DMS79 treated with DMSO at 0.1 percent for 48 hours (cell line): ENCODE measurements at regions not wholly inside any gene's neighbourhood (a gene's known extent, or its start where the extent isn't known, plus 50 kb on each side); places are given as distances from the start of the nearest gene placed in this dataset.

Experiments used
- DNase-seq: peaks from one replicate; lab custom pipeline; 2025; lab: John Stamatoyannopoulos, UW

DNA sequence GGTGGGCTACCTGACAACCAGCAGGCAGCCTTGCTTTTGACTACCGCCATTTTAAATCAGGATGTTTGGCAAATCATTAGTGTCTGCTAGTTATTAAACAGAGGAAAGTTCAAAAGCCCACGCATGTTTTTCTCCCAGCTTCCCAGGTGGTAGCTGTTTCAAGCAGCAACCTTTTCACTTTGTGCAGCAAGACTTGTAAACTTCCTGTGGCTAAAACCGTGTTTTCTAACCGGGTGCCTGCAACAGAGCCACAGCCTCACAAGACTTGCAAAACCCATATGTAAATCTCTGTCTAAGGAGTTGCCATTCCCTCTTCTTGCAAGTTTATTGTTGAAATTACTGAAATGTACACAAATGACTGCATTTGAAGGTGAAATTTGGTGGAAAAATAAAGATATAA, 633.1 kb downstream of the BCL11A start:
- DNase-seq = no peak

DNA sequence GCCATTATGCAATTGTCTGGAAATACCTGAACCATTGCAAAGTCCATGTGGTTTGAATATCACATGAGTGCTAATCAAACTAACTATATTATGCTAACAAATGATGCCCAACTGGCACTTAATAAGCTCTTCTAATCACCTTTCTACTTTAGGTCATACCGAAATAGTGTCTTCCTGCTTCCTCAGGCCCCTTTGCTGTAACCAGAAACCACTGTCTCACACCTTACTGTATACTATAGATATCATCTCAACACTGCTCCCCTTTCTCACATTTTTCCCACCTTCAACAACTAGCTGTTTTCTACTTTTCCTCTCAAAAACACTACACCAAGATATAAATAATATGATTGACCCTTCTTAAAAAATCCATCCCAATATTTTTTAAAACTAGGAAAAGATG, 633.9 kb downstream of the BCL11A start:
- DNase-seq = no peak

DNA sequence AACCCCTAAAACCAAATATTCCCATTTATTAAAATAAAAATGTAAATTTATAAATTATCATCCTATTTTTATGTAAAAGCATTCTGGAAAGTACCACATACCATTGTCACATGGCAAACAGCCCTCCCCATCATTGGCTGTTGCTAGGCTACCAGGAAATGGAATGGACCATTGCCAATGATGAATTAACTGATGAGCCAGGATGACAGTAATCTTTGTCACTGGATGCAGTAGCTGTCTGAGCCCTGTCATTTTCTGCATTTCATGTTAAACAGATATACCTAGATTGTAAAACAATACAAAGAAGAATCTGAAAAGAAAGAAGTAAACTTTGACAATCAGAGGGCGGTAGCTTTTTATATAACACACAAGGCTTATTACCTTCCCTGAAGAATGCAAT, 641.4 kb downstream of the BCL11A start:
- DNase-seq = no peak

DNA sequence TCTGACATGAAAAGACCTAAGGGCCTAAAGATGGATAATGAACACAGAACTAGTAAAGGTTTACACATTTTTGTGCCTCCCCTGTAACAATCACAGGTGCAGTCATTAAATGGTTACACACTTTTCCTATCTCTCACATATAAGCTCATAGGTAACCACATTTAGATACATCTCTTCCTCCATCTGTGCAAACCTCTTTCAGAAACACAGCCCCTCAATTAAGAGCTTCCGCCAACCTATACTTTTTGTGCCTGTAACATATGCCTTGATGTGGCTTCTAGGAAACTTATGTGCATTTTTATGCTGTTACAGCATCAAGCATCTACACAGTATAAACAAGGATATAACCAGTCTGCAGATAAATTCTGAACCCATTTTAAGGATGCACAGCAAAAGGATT, 643.3 kb downstream of the BCL11A start:
- DNase-seq = no peak

DNA sequence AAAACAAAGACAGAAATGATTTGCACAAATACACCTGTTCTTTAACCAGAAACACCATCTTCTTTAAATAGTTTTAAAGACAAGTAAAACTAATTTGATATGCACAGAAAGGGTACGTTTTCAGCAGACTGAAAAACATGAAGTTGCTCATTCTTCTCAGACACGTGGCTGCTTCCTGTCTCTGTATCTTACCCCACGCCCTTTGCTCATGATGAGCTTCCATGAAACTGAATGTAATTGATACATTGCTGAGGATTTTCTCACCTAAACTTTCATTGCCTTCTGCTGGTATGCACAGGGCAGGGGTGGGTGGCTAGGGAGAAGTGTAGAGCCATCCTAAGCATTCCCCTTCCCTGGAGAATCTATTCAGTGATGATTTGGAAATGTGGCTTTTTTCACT, 644.3 kb downstream of the BCL11A start:
- DNase-seq = no peak

DNA sequence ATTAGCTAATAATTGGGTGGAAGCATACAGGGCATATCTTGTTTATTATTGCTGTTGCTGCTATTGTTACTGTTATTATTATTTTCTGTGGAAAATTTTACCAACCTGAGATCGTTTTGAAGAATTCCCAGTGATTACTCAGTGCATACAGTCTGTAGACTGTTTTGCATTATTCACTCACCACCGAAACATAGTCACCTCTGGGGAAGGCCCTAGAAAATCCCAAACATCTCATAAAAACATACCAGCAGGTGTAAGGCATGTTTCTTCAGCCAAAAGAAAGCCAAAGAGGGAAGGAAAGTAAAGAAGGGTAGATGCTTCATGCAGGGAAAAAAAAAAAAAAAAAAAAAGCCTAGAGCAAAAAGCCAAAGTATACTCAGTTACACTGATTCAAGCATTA, 647.7 kb downstream of the BCL11A start:
- DNase-seq = no peak

DNA sequence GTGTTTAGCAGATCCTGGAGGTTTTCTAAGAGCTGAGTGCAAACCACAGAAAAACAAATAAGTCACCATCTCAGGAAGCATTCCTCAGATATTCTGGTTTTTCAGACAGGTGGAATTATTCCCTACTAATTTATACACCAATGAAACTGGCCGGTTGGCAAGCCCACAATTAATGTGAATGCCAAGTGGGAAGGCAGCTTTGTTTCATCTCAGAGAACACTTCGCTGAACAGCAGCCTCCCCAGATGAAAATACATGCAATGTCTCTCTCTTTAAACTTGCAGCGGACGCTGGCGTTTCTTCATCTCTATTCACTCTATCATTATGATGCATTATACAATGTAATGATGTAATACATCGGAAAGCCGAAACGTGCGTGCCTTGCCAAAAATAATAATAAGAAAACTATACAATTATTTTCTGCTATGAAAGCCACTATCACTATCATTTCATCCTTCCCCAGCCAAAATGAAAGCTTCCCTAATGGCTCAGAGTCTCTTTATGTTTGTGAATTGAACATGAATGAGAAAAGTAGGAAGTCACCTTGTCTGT, 649.4 kb downstream of the BCL11A start:
- DNase-seq = no peak

DNA sequence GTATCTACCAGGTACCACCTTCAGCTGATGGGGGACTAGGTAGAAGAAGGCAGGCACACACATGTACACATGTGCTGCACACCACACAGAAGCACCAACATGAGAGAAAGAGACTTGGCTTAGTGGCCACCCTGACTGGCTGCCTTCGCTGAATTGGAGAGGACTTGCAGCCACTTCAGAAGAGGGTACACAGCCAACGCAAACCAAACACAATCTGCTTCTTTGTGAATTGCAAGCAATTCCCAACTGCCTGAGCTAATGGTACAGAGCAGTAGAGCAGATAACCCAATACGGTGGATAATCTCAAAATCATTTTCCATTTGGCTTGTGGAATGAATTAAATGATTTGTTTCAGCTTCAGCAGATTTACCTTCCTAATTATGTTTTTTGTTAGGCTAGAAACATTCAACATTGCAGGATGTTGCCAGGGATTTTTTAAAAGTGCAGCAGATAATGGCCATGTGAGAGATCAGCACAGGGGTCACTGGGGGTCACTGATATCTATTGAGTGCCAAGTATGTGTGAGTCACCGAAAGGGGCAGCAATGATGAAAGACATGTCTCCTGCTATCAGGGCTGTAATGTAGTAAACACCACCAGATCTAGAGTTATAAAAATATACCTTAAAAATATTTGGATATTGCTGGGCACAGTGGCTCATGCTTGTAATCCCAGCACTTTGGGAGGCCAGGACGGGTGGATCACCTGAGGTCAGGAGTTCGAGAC, 652.6 kb downstream of the BCL11A start:
- no peak for DNase-seq

DNA sequence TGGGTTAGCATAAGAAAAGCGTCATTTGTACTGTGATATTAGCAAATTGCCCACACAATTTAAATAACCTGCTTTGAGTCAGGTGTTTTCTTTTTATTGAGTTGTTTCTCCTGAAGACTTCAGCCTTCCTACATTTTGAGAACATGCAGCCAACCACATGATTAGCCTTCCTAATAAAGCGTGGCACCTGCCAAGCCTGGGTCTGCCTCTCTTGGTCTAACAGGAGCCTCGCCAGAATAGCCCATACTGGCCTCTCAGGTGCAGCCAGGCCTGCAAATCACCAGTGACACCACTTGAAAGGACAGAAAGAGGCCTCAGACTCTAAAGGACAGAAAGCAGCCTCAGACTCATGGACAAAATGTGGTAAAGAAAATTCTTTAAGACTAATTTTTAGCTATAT, 653.8 kb downstream of the BCL11A start:
- no peak for DNase-seq

DNA sequence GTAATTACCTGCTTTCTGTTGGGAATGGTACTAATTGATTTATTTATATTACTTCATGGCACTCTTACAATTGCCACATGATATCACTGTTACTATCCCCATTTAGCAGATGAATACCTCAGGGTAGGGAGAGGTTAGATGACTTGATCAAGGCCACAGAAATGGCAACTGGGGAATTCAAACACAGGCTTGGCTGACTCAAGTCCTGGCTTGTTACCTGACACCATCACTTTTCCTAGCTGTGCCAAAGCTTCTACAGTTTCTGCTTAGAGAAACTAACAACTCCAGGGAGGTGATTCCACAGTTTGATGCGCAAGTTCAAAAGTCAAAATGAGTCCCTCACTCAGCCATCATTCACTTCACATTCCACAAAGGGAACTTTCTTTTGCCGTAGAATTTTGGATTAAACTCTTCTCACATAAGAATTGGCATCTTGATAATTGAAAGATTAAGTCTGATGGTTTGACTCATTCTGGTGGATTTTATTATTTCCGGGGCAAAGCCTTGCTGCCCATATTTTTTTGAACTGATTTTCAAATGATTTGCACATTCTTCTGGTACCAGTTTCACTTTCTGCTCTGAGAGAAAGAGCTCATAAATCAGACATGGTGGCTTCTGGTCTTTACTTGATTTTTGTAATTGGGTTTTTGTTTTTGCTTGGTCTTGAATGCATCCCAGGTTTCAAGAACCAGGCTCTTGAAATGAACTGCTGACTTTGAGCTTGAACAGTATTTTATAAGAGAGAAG, 656.8 kb downstream of the BCL11A start:
- DNase-seq = no peak

DNA sequence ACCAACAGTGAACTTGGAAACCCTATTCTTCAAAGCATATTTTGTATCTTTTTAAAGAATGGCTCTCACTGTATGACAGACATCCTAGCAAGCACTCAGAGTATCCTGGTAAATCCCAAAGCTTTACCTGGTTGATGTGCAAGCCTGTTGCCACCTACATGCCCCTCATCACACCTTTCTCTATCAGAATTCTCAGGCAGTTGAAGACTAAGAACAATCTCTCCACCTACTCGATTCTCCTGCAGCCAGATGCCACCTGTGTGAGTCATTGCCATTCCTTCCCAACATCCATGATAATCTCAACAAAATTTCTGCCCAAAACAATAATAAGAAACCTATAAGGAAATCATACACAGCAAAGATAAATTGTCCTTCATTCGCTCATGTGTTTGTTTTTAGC, 659.8 kb downstream of the BCL11A start:
- DNase-seq = no peak

DNA sequence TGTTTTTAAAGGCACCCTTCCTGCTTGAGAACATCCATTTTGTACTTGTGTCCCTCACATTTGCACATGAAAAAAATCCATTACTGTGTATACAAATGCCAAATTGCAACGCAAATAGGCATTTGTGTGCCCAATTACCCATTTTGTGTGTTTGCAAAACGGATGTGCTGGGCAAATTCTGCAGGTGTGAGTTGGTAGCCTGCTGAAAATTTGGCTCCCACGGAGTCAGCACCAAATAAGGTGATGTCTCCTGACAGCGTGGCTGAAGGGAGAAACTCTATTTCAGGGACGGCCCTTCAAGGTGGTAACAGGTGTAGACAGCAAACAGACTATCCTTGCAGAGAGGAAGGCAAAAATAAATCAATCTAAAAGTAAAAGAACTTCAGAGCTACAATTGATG, 661.1 kb downstream of the BCL11A start:
- no peak for DNase-seq

DNA sequence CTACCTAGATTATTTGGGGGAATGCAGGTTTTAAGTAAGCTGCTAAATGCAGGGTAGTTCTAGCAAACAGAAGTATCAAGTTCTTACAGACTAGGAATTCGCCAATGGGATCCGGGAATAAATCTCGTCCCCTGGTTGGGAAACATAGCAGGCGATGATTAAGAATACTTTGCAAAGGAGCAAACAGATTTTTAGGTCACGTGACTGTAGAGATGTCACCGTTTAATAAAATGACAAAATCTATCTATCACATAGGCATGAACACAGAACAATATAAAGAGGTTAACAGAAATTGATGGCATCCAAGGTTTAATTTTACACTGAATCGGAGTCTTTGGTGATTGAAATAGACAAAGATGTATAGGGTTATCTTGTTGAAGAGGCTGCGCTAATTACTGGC, 664.1 kb downstream of the BCL11A start:
- no peak for DNase-seq

DNA sequence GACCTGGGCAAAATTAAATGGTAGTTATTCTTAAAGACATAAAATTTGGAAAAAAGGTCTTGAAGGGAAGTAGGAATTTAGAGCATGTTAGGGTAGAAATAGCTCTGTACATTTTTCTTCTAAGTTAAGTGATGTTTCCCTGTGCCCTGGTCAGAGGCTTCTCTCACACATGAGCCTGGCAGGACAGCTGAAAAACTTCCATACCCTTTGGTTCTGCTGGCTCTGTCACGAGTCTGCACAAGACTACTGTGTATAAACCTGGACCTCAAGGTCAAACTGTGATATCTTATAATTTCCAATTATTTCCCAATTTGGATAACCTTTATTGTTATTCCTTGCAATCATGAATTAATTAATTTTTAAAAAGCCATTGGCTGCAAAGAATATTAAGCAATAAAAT, 664.7 kb downstream of the BCL11A start:
- no peak for DNase-seq

DNA sequence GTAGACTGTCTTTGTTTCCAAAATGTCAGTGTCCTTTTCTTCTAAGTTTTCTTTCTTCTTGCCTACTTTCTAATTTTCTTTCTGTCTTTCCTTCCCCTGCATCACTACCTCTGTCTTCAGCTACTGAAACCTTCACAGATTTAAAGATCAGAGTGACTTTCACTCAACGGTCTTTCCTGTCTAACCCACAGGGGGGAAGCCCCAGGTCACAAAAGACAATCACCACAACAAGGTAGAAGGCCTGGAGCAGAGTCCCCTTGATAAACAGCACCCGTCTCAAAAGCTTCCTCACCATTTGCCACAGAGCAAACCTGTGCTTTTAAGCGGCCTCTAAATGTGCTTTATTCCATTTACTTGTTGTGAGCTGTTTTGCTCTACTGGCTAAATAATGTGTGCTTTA, 665.4 kb downstream of the BCL11A start:
- no peak for DNase-seq

DNA sequence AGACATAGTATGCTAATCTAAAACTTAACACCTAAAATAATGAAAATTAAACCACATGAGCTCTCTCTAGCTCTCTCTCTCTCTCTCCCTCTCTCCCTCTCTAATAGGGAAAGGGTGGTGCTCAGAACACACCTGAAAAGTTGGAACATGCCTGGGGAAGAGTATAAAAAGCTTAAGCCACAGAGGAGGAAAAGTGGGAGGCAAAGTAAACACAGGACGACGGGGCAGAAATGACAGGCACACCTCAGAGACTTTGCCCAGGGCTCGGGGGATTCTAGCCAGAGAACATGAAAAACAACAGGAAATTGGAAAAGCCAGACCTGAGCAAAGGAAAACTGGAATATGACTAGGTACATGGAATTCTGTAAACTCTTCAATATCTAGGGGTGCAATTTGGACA, 666.1 kb downstream of the BCL11A start:
- DNase-seq = no peak

DNA sequence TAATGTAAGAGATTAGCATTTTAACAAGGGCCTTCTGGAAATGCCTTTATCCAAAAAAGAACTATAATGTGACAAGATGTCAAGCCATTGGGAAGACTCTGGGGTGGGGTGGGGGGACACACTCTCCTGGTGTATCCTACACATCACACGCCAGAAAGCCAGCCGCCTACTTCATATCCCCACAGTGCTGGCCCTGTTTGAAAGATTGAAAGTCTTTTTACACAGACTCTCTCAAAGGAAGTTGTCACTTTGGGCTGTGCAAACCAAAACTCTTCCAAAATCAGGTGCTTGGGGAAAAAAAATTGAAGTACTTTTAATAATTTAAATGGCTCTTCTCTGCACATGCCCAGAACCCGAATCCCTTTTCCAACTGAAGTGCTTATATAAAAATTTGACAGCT, 666.7 kb downstream of the BCL11A start:
- no peak for DNase-seq

DNA sequence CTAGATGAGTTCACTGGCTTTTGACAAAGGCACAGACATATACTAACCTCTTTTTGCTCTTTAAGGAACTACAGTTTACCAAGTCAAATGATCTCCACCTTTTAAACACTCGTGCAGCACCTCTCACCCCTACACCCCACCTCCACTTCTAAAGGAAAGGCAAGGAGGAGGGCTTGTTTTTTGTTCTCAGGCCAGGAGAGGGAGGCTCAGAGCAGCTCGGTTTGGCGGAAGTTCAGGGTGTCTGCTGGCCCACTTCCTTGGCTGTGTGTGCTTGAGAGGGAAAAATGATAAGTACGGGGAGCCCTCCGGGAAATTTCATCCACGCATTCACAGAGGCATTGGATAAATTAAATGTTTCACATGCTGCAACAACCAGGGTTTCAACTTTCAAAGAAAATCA, 667.9 kb downstream of the BCL11A start:
- DNase-seq = no peak

DNA sequence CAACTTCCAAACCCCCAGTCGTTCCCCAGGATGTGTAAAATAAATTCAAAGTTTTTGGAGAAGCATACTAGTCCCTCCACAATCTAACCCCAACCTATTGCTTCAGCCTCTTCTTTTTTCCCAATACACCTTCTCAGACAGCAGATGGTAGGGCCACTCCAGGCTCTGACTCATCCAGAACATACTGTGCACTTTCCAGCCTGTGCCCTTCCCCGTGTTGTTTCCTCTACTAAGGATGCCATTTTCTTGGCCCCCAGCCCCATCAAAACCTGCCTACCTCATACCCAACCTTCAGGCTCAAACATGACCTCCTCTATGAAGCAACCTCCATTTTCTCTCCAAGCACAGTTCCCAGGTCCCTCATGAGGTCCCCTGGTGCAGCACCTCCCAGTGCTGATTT, 669.3 kb downstream of the BCL11A start:
- DNase-seq = no peak

DNA sequence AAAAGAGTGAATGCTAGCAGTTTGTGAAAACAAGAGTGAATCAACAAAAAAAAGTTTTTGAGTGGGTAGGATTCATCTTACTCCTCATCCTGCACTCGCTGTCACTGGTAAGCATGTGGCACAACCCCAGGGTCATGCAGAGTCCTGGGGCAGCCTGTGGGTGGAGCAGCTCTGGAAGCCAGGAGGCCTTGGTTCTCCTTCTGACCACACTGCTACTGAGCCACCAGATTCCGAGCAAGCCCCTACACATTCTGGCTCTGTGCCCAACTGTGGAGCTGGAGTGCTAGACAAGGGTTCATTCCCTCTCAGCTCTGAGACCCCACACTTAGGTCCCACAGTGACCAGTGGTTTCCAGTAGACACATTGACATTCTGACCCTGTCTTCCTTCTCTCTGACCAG, 670.6 kb downstream of the BCL11A start:
- no peak for DNase-seq

DNA sequence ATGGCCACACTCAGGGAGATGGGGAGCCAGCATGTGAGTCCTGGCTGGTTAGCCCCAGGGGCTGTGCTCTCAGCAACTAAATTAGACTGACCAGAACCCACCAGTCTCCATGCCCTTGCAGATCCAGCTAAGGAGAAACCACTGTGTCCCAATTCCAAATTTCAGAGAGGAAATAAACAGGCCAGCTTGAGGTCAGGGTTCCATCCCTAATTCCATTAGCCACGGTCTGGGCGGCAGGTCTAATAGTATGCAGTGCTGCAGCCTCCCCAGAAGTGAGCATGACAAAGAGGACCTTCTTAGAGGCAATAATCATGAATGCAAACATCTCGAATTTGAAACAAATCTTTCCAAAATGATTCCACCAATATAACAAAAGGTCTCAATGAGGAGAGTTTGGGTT, 671.2 kb downstream of the BCL11A start:
- DNase-seq = no peak

DNA sequence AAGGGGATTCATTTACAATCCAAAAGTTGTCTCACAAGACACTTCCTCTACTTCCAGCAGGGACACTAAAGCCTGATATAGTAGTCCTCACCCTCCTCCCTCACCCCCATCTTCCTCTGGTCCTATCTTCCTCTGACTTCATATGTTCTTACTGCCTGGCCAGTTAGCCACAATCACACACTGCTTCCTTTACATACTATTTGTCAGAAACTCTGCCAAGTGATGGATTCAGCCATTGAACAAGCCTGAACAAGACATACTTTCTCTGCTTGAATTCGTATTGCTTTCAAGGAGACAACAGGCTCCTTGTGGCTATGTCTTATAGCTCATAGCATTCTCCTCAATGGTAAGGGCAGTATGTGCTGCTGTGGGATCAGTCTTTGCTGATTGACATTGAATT, 672.2 kb downstream of the BCL11A start:
- no peak for DNase-seq

DNA sequence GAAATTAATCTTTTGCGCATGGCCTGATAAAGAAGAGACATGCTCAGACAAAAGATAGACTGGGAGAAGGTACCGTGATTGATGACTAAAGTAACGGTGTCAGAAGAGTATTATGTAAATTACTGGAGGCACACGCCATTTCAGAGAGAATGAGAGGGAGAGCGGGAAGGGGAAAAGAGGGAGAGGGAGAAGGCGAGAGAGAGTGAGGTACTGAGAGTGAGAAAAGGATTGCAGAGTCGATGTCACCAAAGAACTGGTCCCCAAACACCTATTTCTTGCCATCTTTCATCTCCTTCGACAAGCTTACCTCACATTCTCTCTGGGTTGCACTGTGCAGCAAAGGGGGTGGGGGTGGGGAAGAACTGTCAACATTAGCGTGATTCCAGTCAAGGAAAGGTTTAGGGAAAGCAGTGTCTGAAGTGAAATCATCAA, 673.7 kb downstream of the BCL11A start:
- DNase-seq = no peak

DNA sequence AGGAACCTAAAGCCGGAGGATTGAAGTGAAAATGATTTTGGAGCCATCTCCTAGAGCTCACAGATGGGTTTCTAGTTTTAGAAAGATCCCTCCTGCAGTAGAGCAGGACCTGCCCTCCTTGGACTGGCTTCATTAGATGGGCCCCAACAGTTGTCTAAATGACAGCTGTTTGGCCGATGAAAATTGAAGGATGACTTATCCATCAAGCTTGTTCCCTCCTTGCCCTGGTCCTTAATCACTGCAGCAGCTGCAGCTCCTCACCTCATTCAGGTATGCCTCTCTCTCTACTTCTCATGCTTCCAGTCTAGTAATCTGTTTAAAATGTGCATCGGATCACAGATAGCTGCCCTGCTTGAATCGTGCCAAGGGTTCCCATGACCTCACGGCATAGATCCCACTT, 677.6 kb downstream of the BCL11A start:
- DNase-seq = no peak
